CD4-positive, alpha-beta T cell treated with Interleukin-10 for 1 hour (primary cell): ENCODE measurements at regions not wholly inside any gene's neighbourhood (a gene's known extent, or its start where the extent isn't known, plus 50 kb on each side); places are given as distances from the start of the nearest gene placed in this dataset.
"Not testable (repeated sequence)": the region's sequence is repeated elsewhere in the genome, so short reads cannot be mapped to it uniquely, and the experiment has no call there.

ENCODE experiments used
- DNase-seq: peaks from one replicate; pipeline ENCODE4 v3.0.0-alpha.2; 2020

DNA sequence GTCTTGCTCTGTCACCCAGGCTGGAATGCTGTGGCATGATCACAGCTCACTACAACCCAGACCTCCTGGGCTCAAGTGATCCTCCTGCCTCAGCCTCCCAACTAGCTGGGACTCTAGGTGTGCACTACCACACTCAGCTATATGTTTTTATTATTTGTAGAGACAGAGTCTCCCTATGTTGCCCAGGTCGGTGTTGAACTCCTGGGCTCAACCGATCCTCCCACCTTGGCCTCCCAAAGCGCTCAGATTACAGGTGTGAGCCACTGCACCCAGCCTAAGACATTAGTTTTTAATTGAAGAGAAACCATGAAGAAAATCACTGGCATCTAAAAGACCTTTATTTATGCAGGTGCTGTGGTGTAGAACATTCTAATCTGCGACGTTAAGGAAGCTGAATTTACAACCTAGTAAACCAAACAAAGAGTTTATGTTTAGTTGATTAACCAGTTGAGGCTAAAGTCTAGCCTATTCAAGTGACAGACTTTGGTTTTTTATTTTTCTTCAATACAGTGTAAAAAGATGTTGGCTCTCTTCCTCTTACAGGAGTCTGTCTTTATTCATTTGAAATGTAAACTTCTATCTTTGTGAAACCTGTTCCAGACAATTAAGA, 52.5 kb upstream of the NBL1 start:
- no peak for DNase-seq

DNA sequence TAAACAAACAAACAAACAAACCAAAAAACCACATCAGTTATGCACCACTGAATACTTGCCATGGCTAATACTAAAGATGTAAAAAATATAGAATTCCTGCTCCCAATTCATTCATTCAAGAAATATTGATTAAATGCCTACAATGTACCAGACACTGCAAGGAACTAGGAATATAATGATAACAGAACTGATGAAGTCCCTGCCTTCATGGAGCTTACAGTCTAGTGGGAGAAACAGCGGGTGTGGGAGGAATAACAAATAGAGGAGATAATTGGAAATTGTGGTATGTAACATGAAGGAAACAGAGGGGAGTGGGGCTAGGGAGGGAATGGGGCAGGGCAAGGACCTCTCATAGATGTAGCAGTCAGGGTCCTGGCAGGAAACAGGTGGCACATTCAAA, 58.6 kb upstream of the NBL1 start:
- no peak for DNase-seq

DNA sequence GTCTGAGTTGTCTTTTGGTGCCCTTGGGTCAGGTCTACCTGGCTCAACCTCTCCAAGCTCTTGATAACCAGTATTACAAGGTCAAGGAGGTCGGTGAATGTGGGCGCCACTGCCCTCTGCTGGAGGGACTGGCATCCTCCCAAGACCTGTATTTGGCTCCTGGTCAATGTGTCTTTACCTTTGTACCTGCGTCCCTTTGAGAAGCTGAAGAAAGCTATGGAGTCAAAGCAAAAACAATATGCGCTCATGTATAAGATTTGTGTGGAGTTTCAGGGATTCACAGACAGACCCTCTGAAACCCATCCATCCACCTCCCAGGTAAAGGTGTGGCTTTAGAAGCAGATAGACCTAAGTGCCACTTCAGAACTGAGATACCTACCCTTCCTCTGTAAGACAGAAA, 61.8 kb upstream of the NBL1 start:
- DNase-seq = peak; percentile 82

DNA sequence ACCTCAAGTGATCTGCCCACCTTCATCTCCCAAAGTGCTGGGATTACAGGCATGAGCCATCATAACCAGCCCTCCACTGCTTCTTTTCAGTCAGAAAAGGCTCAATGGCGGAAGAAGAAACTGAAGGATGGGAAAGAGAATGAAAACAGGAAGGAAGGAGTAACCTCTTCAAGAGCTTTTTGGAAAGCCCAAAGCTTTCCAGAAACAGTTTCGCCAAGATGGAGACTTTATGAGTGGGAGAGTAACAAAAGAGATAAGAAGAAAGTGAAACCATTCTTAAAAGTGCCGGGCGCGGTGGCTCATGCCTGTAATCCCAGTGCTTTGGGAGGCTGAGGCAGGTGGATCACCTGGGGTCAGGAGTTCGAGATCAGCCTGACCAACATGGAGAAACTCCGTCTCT, 62.7 kb upstream of the NBL1 start:
- no peak for DNase-seq

DNA sequence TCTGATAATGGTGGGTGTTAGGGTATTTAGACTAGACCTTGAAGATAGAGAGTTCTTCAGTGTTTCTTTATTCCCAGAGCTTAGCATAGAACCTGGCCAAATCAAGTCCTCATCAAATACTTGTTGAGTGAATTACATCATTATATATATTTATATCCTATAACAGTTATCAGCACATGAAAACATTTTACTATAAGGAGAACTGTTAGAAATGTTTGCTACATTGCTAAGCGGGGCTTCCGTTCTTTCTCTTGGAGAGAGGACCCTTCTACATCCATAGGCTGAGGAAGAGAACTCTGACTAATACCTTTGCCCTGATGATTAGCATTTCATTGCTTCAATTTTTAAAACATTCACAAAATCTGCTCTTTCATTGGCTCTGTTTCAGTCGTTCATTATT, 66.5 kb upstream of the NBL1 start:
- no peak for DNase-seq

DNA sequence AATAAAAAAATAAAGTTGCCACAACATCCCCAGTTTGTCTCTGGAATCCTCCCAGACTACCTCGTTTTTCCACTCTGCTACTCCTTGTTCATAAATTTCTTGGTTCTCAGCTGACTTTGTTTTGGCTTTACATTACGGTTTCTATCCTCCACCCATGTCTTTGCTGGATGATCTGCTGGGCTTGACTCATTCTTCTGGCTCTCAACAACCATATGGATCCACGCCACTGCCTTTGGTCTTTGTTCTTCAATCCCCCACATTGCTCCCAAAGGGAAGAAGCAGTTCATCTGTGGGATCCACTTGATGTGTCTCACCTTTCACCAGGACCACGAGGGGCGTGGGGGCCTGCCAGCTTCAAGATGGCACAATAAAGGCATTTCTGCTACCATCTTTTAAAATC, 67.1 kb upstream of the NBL1 start:
- DNase-seq = no peak

DNA sequence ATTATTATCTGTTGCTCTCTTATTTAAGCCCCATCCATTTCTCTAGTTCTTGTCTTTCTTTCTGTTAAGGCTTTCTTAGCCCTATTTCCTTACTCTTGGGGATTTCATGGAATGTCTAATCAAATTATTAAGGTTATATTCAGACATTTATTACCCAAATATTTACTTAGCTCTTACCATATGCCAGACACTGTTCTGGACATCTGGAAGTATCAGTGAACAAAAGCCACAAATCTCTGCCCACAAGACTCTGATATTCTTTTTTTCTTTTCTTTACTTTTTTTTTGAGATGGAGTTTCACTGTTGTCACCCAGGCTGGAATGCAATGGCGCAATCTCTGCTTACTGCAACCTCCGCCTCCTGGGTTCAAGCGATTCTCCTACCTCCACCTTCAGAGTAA, 74.3 kb upstream of the NBL1 start:
- DNase-seq = no peak

DNA sequence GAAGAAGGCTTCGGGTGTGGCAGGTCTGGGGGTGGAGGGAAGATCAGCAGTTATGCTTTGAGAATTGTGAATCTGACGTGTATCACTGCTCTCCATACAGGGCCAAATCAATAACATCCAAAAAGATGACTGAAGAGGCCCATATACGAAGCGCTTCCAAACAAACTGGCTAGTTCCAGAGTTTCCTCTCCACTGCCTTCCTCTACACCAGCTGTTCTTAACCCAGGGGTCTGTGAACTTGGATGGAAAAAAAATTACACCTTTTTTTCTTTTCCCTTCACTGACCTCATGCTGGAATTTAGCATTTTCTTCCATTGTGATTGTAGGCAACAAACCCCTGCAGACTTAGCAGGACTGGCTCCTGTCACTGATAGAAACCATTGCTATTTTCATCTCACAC, 77.1 kb upstream of the NBL1 start:
- no peak for DNase-seq

DNA sequence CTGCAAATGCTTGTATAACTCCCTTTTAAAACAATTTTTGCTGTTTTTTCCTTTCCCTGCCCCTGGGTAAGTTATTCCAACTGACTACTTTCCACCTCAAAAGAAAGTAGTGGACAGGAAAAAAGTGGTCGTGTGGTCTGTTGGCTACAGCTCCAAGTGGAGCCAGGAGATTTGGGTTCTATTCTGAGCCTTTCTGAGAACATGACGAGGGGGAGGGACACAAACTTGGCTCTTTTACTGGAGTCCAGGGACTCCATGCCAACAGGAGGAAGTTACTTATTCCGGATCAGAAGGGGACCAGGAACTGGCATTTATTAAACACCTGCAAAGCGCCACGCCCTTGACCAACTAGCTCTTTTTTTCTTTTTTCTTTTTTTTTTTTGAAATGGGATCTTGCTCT, 79.0 kb upstream of the CAPZB start:
- no peak for DNase-seq

DNA sequence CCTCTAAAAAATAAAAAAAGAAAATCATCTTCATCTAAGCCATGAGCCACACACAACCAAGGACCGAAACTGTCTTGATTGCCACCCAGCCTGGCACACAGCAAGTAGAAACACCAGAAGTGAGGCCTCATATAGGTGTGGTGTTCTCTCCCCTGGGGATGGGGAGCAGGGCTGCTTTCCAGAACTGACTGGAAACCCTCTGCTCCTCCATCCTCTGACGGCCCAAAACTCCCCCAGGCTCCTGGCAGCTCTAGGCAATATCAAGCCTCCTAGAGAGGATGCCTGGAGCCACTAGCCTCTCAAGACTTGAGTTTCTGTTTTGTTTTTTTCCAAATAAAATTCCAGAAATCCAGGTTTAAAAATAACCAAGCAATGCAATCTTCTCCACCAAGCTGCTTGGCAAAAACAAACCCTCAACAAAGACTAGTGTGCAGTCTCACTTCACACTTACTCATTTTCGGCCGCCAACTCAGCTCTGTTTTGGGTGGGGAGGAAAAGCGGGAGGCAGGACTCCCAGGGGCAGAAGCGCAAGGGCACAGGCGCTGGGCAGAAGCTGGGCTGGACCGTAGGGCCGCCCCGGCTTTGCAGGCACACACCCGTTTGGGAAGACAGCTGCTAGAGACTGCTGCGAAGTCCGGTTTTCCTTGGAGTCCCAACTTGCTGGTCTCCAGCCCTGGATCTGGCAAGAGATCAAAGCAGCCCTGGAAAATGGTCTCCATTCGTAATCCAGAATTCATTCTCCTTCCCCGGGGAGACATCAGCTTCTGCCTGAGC, 78.2 kb upstream of the CAPZB start:
- no peak for DNase-seq

DNA sequence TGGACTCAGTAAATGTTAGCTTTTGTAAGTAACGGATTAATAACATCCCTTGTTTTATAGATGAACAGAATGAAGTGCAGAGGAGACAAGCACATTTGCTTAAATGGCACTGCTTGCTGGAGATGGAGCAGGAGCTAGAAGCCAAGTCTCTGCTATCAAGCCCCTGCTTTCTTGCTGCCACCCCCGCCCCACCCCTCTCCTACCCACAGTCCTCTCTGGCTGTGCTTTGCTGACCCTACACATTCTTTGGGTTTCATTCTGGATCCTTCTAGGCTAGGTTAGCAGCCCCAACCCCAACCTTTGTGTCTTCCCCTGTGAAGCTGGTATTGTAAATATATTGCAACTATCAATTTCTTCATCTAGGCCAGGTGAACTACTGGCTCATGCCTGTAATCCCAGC, 77.5 kb upstream of the CAPZB start:
- no peak for DNase-seq

DNA sequence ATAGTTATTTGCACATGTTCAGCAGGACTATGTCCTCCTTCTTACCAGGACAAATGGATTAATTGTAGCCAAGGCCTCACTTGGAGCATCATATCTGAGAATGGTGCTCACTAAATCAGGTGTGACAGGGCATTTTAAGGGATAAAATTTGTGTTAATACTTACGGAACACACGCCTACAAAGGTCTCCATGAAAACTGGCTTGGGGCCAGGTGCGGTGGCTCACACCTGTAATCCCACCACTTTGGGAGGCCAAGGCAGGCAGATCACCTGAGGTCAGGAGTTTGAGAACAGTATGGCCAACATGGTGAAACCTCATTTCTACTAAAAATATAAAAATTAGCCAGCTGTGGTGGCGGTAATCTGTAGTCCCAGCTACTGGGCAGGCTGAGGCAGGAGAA, 75.1 kb upstream of the CAPZB start:
- DNase-seq = no peak

DNA sequence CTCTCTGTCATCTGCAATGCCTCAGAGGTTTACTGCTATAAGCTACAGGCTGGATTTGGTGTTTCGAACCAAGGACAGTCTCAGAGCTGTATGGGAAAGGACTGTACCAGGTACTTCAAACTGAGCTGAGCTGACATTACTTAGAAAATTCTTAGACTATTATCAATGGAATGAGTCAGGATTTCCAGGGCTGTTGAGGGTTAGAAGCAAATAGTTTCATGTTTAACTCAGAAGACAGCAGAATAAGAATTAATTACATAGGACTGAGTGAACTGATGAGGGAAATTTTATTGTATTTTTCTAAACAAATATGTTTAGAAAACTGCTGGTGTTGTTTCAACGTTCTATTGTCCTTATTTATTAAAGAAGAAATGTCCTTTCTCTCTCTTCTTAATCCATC, 74.3 kb upstream of the CAPZB start:
- DNase-seq = no peak

DNA sequence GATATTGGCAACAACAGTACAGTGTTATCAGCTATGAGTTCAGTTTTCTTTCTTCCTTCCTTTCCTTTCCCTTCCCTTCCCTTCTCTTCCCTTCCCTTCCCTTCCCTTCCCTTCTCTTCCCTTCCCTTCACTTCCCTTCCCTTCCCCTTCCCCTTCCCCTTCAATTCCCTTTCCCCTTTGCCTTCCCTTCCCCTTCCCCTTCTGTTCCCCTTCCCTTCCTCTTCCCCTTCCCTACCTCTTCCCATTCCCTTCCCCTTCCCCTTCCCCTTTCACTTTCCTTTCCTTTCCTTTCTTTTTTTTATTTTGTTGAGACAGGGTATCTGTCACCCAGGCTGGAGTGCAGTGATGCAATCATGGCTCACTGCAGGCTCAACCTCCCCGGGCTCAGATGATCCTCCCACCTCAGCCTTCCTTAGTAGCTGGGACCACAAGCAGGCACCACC, 72.3 kb upstream of the CAPZB start:
- DNase-seq = no peak

DNA sequence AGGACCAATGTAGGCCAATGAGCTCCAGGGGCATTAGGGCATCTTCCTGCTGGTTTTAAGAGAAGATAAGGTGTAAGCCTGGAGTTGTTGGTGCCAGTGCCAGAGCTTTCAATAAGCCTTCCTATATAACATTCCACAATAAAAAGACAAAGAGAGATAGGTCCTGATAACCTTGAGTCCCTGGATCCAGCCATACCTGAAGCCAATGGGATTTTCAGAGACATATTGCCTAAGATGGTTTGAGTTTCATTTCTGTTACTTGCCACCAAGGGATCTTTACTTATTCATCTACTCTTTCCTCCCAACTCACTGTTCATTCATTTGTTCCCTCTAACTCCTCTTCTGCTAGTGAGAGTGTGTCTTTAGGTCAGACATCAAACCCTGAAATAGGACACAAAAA, 68.8 kb upstream of the CAPZB start:
- no peak for DNase-seq

DNA sequence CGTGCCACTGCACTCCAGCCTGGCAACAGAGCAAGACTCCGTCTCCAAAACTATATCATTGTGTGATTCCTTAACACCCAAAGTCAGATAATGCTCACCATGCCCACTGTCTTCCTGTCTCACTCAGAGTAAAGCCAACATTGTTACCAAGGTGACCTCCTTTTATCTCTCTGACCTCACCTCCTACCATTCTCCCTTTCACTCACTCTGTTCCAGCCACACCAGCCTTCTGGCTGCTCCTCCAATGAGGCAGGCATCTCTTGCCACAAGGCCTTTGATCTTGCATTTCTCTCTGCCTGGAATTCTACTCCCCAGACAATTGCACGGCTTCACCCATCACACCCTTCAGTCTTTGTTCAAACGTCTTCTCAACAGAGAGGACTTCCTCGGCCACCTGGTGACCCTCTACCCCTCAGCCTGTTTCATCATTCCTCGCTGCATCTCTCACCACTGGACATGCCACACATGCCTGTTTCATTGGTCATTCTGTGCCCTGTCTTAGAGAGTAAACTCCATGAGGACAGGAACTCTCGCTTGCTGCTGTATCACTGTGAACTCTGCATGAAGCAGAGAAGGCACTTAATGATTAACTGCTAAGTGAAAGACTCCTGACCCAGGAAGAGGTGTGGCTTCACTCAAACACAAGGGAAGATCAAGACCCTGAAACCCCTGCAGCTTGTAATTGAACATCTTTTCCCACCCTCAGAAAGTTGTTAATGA, 67.1 kb upstream of the CAPZB start:
- DNase-seq = no peak

DNA sequence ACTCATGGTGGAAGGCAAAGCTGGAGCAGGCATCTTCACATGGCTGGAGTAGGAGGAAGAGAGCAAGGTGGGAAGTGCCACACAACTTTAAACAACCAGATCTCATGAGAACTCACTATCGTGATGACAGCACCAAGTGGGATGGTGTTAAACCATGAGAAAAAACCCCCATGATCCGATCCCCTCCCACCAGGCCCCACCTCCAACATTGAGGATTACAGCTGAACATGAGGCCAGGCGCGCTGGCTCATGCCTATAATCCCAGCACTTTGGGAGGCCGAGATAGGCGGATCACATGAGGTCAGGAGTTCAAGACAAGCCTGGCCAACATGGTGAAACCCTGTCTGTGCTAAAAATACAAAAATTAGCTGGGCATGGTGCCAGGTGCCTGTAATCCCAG, 66.5 kb upstream of the CAPZB start:
- not testable (repeated sequence) for DNase-seq

DNA sequence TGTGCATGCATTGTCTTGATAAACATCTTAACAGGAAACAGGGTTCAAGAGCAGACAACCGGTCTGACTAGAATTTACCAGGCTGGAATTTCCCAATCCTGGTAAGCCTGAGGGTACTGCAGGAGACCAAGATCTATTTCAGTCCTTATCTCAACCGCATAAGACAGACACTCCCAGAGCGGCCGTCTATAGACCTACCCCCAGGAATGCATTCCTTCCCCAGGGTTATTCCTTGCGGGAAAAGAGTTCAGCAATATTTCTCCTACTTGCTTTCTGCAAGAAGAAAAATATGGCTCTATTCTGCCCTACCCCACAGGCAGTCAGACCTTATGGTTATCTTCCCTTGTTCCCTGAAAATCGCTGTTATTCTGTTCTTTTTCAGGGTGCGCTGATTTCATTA, 65.1 kb upstream of the CAPZB start:
- DNase-seq = not testable (repeated sequence)

DNA sequence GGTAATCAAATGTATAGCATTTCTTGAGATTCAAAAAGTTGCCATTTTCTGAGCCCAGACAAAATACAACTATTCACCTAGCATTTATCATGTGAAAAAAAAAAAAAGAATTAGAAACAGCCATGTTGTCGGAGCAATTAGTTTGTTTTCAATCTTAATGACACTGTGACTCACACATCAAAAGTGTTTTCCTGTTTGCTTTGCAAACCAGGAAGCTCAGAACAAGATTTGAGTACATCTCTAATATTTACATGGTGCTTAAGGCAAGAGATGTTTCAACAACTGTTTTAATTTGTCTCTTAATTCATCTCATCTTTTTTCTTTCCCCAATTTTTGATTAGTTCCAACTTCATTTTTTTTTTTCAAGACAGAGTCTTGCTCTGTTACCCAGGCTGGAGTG, 62.5 kb upstream of the CAPZB start:
- no peak for DNase-seq

DNA sequence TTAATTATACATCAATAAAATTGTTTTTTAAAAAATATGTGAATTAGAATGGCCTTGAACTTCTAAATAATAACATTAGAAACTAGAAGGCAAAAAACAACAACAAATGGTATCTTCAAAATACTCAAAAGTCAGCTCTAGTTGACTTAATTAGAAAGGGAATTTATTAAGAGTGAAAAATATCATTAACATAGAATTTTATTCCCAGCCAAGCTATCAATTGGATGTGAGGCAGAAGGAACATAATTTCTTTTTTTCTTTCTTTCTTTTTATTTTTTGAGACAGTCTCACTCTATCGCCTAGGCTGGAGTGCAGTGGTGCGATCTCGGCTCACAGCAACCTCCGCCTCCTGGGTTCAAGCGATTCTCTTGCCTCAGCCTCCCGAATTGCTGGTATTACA, 51.2 kb upstream of the CAPZB start:
- DNase-seq = no peak

DNA sequence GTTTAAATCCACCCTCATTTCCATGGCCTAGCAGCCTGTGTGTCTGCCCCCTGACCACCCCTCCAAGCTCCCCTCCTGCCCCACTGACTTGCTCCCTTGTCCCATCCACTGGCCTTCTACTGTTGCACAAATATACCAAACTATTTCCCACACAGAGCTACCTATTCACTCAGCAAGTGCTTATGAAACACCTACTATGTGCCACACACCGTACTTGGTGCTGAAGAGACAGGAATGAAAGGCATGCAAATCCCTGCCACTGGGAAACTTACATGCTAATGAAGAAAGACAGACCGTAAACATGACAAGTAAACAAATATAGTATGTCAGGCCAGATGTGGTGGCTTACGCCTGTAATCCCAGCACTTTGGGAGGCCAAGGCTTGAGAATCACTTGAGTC, 49.9 kb upstream of the CAPZB start:
- no peak for DNase-seq
